SK-N-SH treated with all-trans-retinoic acid at 6 μM for 48 hours (cell line): ENCODE measurements at regions not wholly inside any gene's neighbourhood (a gene's known extent, or its start where the extent isn't known, plus 50 kb on each side); places are given as distances from the start of the nearest gene placed in this dataset.
A peak's percentile ranks its signal among the peaks of the same experiment; 100 is the strongest.

Experiments
- CSDC2 ChIP-seq: fragments of 250-450 bp; sonication (Bioruptor Pico); IDR thresholded peaks from 2 replicates; pipeline ENCODE4 v1.5.0; 2020; ENCODE audit warnings: mild to moderate bottlenecking, moderate library complexity
- PATZ1 ChIP-seq: fragments of 250-450 bp; sonication (Bioruptor Pico); IDR thresholded peaks from 2 replicates; pipeline ENCODE4 v1.8.0; 2020; ENCODE audit warnings: mild to moderate bottlenecking, moderate library complexity, borderline replicate concordance
- POU6F1 ChIP-seq: fragments of 250-450 bp; sonication (Bioruptor Pico); IDR thresholded peaks from 2 replicates; pipeline ENCODE4 v1.8.0; 2021; ENCODE audit warnings: low read depth, mild to moderate bottlenecking, moderate library complexity, borderline replicate concordance
- TCF4 ChIP-seq: fragments of 250-450 bp; sonication (Bioruptor Pico); IDR thresholded peaks from 2 replicates; pipeline ENCODE4 v1.8.0; 2021; ENCODE audit warnings: mild to moderate bottlenecking, moderate library complexity, borderline replicate concordance
- TOX ChIP-seq: fragments of 250-450 bp; sonication (Bioruptor Pico); IDR thresholded peaks from 2 replicates; pipeline ENCODE4 v1.8.0; 2021; ENCODE audit warnings: mild to moderate bottlenecking, moderate library complexity, borderline replicate concordance
- TSHZ2 ChIP-seq: fragments of 250-450 bp; sonication (Bioruptor Pico); IDR thresholded peaks from 2 replicates; pipeline ENCODE4 v1.5.0; 2020; ENCODE audit warnings: mild to moderate bottlenecking, moderate library complexity
- ZC3H10 ChIP-seq: fragments of 250-450 bp; sonication (Bioruptor Pico); IDR thresholded peaks from 2 replicates; pipeline ENCODE4 v1.5.1; 2021; ENCODE audit warnings: mild to moderate bottlenecking, moderate library complexity
- ZFP3 ChIP-seq: fragments of 250-450 bp; sonication (Bioruptor Pico); IDR thresholded peaks from 2 replicates; pipeline ENCODE4 v1.5.0; 2020; ENCODE audit warnings: mild to moderate bottlenecking, moderate library complexity
- ZFP30 ChIP-seq: fragments of 450-650 bp; formaldehyde crosslinking; IDR thresholded peaks from 2 replicates; pipeline ENCODE4 v1.5.0; 2022; ENCODE audit warnings: mild to moderate bottlenecking, moderate library complexity
- ZNF565 ChIP-seq: fragments of 450-650 bp; formaldehyde crosslinking; conservative IDR thresholded peaks from 2 replicates; pipeline ENCODE4 v1.5.0; 2020; ENCODE audit warnings: low read depth, mild to moderate bottlenecking, moderate library complexity
- ZNF70 ChIP-seq: fragments of 450-650 bp; formaldehyde crosslinking; IDR thresholded peaks from 2 replicates; pipeline ENCODE4 v1.5.0; 2020; ENCODE audit warnings: mild to moderate bottlenecking, moderate library complexity

GRCh38 chr3:130801473-130801872 is 54.8 kb upstream of the PIK3R4 start:
- no peak for TF ChIP-seq TSHZ2 (CRISPR knock-in tag)
- TF ChIP-seq ZFP30 (CRISPR knock-in tag): no peak
- no peak for TF ChIP-seq ZFP3 (CRISPR knock-in tag)
- TF ChIP-seq ZC3H10 (CRISPR knock-in tag): no peak
- no peak for TF ChIP-seq ZNF565 (CRISPR knock-in tag)
- no peak for TF ChIP-seq CSDC2 (CRISPR knock-in tag)
- no peak; the same call in 1 of the 2 replicates for TF ChIP-seq POU6F1 (CRISPR knock-in tag)
- TF ChIP-seq PATZ1: no peak
- TF ChIP-seq TCF4 (CRISPR knock-in tag): peak; percentile 41; the same call in 1 of the 2 replicates
- no peak for TF ChIP-seq ZNF70 (CRISPR knock-in tag)
- no peak for TF ChIP-seq TOX
